ENCODE measurements at regions not wholly inside any gene's neighbourhood (a gene's known extent, or its start where the extent isn't known, plus 50 kb on each side); places are given as distances from the start of the nearest gene placed in this dataset.

DNA sequence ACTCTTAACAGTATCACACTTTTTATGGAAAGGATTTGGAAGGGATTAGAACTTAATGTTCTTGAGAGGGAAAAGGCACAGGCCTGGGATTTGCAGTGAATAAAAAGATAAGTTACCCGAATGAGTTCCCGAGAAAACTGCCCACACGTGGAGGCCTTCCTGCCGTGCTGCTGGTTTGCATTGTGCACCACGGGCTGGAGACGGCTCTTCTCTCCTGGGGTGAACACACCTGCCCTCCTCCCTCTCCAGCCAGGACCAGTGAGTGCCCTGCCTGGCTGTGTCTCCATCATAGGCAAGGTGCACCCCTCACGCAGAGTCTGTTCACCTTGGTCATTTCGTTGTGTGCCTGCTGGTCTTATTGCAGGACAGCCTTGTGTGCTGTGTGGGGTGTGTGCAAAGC lies 336.3 kb upstream of the SHH start:
- H3K9me3 Mint-ChIP-seq (ENCODE audit: low read depth, unreplicated experiment): no peaks in the 10 kb centered on the region

DNA sequence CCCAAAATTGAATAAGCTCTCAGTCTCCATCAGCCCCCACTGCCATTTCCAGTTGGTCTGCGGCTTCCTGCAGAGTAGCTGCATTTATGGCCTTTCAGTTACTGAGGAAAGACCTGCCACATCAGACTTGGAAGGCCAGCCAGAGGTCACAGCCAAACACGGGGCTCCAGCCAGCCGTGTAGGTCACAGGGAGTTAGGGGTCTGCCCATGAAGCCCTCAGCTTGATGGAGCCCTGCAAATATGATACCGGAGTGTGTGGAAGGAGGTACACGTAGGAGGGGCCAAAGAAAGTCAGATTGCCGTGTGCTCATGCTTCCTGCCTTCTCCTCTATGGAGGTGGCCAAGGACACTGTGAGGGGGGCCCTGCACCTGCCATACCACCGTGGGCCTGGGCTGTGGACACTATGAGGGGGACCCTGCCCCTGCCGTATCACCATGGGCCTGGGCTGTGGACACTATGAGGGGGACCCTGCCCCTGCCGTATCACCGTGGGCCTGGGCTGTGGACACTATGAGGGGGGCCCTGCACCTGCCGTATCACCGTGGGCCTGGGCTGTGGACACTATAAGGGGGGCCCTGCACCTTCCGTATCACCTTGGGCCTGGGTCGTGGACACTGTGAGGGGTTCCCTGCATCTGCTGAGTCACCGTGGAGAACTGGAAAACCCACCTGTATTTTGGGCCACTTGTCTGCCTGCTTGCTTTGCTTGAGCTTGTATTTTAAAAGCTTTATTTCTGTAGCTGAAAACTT lies 335.7 kb upstream of the SHH start:
- DNase-seq: no peak
- CTCF ChIA-PET: interaction anchor here (0.6 to 1.1 kb wide), 2 partner anchors 14 to 334 kb away, joined by 3 read pairs; no protein-coding TSS in a partner anchor
- Mint-ChIP-seq H3K4me3 (ENCODE audit: low read depth, unreplicated experiment) (no peak overlapping the region), H3K27ac (ENCODE audit: unreplicated experiment) (no peak overlapping the region), H3K27me3 (ENCODE audit: unreplicated experiment) (no peaks in the 10 kb centered on the region), H3K4me1 (ENCODE audit: low read depth, unreplicated experiment) (peaks cover 42% of the 10 kb centered on the region), H3K9me3 (ENCODE audit: low read depth, unreplicated experiment) (no peaks in the 10 kb centered on the region), H3K36me3 (ENCODE audit: insufficient read depth, unreplicated experiment) (peaks cover 9% of the 10 kb centered on the region)
- intact Hi-C loops (cut with micrococcal nuclease; ENCODE audit: unreplicated experiment): no loop called here
- TF ChIP-seq, protein P1, sequence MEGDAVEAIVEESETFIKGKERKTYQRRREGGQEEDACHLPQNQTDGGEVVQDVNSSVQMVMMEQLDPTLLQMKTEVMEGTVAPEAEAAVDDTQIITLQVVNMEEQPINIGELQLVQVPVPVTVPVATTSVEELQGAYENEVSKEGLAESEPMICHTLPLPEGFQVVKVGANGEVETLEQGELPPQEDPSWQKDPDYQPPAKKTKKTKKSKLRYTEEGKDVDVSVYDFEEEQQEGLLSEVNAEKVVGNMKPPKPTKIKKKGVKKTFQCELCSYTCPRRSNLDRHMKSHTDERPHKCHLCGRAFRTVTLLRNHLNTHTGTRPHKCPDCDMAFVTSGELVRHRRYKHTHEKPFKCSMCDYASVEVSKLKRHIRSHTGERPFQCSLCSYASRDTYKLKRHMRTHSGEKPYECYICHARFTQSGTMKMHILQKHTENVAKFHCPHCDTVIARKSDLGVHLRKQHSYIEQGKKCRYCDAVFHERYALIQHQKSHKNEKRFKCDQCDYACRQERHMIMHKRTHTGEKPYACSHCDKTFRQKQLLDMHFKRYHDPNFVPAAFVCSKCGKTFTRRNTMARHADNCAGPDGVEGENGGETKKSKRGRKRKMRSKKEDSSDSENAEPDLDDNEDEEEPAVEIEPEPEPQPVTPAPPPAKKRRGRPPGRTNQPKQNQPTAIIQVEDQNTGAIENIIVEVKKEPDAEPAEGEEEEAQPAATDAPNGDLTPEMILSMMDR (IDR thresholded peaks at IDR 0.05; ENCODE audit: unreplicated experiment): no peak
- no TSS peak for BruUV-seq (replicated peaks)

More for the DNA sequence above, 336.3 kb upstream of the SHH start:
- Mint-ChIP-seq H3K4me1 (ENCODE audit: low read depth, unreplicated experiment) (peaks cover 45% of the 10 kb centered on the region), H3K27ac (ENCODE audit: unreplicated experiment) (no peak overlapping the region), H3K27me3 (ENCODE audit: unreplicated experiment) (no peaks in the 10 kb centered on the region), H3K4me3 (ENCODE audit: low read depth, unreplicated experiment) (no peak overlapping the region), H3K36me3 (ENCODE audit: insufficient read depth, unreplicated experiment) (peaks cover 9% of the 10 kb centered on the region)
- intact Hi-C loops (cut with micrococcal nuclease; ENCODE audit: unreplicated experiment): no loop called here
- BruUV-seq (replicated peaks): no TSS peak
- CTCF ChIA-PET: no interaction called here
- TF ChIP-seq, protein P1 (IDR thresholded peaks at IDR 0.05; ENCODE audit: unreplicated experiment): no peak
- DNase-seq: no peak

DNA sequence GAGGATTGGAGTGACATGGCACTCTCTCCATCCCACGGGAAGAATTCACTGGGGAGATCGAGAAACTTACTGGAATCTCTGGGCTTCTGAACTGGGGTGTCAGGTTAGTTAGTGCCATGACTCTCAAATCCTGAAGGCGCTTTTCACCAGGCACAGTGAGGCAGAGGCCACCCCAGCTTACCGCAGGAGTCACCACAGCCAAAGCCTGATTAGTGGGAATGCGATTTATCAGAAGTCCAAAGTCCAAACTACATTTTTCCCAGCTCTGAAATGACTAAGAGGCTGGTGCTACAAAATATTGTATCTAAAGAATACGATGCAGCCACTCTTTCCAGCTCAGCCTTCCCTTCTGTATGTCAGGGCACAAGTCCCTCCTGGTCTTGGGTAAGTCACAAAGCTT lies 334.8 kb upstream of the SHH start:
- no peaks in the 10 kb centered on the region for H3K27me3 Mint-ChIP-seq (ENCODE audit: unreplicated experiment)
- peaks cover 34% of the 10 kb centered on the region for H3K4me1 Mint-ChIP-seq (ENCODE audit: low read depth, unreplicated experiment)
- peaks cover 9% of the 10 kb centered on the region for H3K36me3 Mint-ChIP-seq (ENCODE audit: insufficient read depth, unreplicated experiment)
- peak; percentile 58 for DNase-seq
- no TSS peak for BruUV-seq (replicated peaks)
- H3K9me3 Mint-ChIP-seq (ENCODE audit: low read depth, unreplicated experiment): no peaks in the 10 kb centered on the region
- no peak overlapping the region for H3K4me3 Mint-ChIP-seq (ENCODE audit: low read depth, unreplicated experiment)
- intact Hi-C loops (cut with micrococcal nuclease; ENCODE audit: unreplicated experiment): no loop called here
- CTCF ChIA-PET: interaction anchor here (0.6 to 1.1 kb wide), 2 partner anchors 13 to 333 kb away, joined by 3 read pairs; no protein-coding TSS in a partner anchor
- H3K27ac Mint-ChIP-seq (ENCODE audit: unreplicated experiment): no peak overlapping the region
- TF ChIP-seq, protein P1 (IDR thresholded peaks at IDR 0.05; ENCODE audit: unreplicated experiment): no peak

DNA sequence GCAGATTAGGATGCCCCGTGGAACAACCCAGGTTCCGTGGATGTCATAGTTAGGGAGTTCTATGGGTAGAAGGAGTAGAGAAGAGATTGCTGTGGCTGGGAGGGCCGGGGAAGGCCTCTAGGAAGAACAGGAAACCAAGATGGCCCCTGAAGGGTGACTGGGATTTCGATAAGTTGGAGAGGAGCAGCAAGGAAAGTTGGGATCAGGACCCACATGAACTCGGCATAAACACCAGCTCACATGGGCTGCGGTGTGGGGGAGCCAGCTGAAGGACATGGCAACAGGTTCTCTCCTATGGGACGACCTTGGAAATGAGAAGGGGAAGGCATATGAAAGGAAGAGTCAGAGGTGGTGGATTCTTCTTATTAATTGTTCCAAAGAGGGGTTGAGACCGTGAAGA lies 333.7 kb upstream of the SHH start:
- no peaks in the 10 kb centered on the region for H3K9me3 Mint-ChIP-seq (ENCODE audit: low read depth, unreplicated experiment)
- intact Hi-C loops (cut with micrococcal nuclease; ENCODE audit: unreplicated experiment): no loop called here
- no peaks in the 10 kb centered on the region for H3K27me3 Mint-ChIP-seq (ENCODE audit: unreplicated experiment)
- TF ChIP-seq, protein P1 (IDR thresholded peaks at IDR 0.05; ENCODE audit: unreplicated experiment): no peak
- no peak overlapping the region for H3K4me3 Mint-ChIP-seq (ENCODE audit: low read depth, unreplicated experiment)
- peaks cover 2% of the 10 kb centered on the region for H3K36me3 Mint-ChIP-seq (ENCODE audit: insufficient read depth, unreplicated experiment)
- H3K27ac Mint-ChIP-seq (ENCODE audit: unreplicated experiment): no peak overlapping the region
- CTCF ChIA-PET: no interaction called here
- no TSS peak for BruUV-seq (replicated peaks)
- H3K4me1 Mint-ChIP-seq (ENCODE audit: low read depth, unreplicated experiment): peaks cover 23% of the 10 kb centered on the region
- DNase-seq: no peak
